Spleen (tissue), 7 donors: ENCODE measurements at regions not wholly inside any gene's neighbourhood (a gene's known extent, or its start where the extent isn't known, plus 50 kb on each side); places are given as distances from the start of the nearest gene placed in this dataset.

Experiments used
- POLR2A ChIP-seq, 3 donors: fragments of 450-650 bp; IDR thresholded peaks; one replicate each; pipeline ENCODE4 v1.5.1; 2017; ENCODE audit warnings: antibody characterized with exemption in 3 of 3, mild to moderate bottlenecking in 1 of 3
- POLR2AphosphoS5 ChIP-seq, 3 donors: sonication (generic); formaldehyde crosslinking; IDR thresholded peaks; one replicate each; pipeline ENCODE4 v1.5.1; 2017; ENCODE audit warnings: antibody characterized with exemption in 3 of 3
- TF ChIP-seq, protein P1 (sequence below), 11 experiments: fragments of 200-600 bp in 7 of 11; fragments of 450-650 bp in 4 of 11; sonication (generic) in 4 of 11; IDR thresholded peaks in 8 of 11; conservative IDR thresholded peaks in 3 of 11; 1 replicate in 7 of 11; 2 replicates in 4 of 11; pipeline versions ENCODE4 v1.4.0 to v1.8.0; 2016 to 2021; ENCODE audit warnings: antibody characterized with exemption in 11 of 11, inconsistent platforms in 4 of 11, mild to moderate bottlenecking in 1 of 11
- donor health status: DM: no; HTN: no; CAD: no; lungs with moderate emphysema.
- donor health status: DM: no; HTN: no; CAD: no.
- donor health status: DM: no; HTN: no; CAD: no.

DNA sequence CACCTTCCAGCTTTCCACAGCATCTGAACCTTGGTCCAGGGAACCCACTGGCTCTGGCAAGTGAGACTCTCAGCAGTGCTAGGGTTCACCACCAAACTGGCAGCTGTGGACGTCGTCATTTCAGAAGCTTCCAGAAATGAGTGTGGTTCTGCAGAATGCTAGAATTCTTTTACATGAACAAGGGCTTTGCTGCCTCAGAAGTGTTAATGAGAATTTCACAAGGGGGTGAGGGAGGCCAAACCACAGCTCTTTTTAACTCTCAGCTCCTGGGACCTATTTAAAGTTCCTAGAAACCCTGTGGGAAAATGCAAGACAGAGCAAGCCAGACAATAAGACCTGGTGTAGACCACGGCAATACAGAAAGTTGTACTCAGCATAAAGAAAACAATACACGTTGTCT is 129.3 kb upstream of the BET1 start:
- no peak for TF ChIP-seq POLR2AphosphoS5 (IDR thresholded peaks at IDR 0.05)
- no peak for TF ChIP-seq POLR2A (IDR thresholded peaks at IDR 0.05)
- TF ChIP-seq, protein P1, sequence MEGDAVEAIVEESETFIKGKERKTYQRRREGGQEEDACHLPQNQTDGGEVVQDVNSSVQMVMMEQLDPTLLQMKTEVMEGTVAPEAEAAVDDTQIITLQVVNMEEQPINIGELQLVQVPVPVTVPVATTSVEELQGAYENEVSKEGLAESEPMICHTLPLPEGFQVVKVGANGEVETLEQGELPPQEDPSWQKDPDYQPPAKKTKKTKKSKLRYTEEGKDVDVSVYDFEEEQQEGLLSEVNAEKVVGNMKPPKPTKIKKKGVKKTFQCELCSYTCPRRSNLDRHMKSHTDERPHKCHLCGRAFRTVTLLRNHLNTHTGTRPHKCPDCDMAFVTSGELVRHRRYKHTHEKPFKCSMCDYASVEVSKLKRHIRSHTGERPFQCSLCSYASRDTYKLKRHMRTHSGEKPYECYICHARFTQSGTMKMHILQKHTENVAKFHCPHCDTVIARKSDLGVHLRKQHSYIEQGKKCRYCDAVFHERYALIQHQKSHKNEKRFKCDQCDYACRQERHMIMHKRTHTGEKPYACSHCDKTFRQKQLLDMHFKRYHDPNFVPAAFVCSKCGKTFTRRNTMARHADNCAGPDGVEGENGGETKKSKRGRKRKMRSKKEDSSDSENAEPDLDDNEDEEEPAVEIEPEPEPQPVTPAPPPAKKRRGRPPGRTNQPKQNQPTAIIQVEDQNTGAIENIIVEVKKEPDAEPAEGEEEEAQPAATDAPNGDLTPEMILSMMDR (IDR thresholded peaks at IDR 0.05 in 8 of 11, conservative IDR thresholded peaks at IDR 0.05 in 3 of 11) = no peak
